ENCODE measurements at regions not wholly inside any gene's neighbourhood (a gene's known extent, or its start where the extent isn't known, plus 50 kb on each side); places are given as distances from the start of the nearest gene placed in this dataset.
"Not testable (repeated sequence)": the region's sequence is repeated elsewhere in the genome, so short reads cannot be mapped to it uniquely, and the experiment has no call there.

- FAIRE-seq, result no peak
Observed at GRCh38 chr4:59630922-59631321, 1569.2 kb upstream of the ADGRL3 start.

GRCh38 chr4:59637596-59637995 lies 1562.5 kb upstream of the ADGRL3 start:
- FAIRE-seq, result no peak

GRCh38 chr4:59643682-59644081 lies 1556.4 kb upstream of the ADGRL3 start:
- no peak for FAIRE-seq

GRCh38 chr4:59644765-59645164 lies 1555.4 kb upstream of the ADGRL3 start:
- FAIRE-seq, result no peak

- no peak for FAIRE-seq
Observed at GRCh38 chr4:59646082-59646481, 1554.0 kb upstream of the ADGRL3 start.

GRCh38 chr4:59647011-59647410 lies 1553.1 kb upstream of the ADGRL3 start:
- no peak for FAIRE-seq

GRCh38 chr4:59647500-59647899 lies 1552.6 kb upstream of the ADGRL3 start:
- FAIRE-seq, result no peak

- no peak for FAIRE-seq
Observed at GRCh38 chr4:59650861-59651260, 1549.3 kb upstream of the ADGRL3 start.

GRCh38 chr4:59655996-59656395 lies 1544.1 kb upstream of the ADGRL3 start:
- no peak for FAIRE-seq

GRCh38 chr4:59664771-59665170 lies 1535.4 kb upstream of the ADGRL3 start:
- no peak for FAIRE-seq

GRCh38 chr4:59666645-59667044 lies 1533.5 kb upstream of the ADGRL3 start:
- FAIRE-seq, result no peak

GRCh38 chr4:59671037-59671436 lies 1529.1 kb upstream of the ADGRL3 start:
- FAIRE-seq, result no peak

- no peak for FAIRE-seq
Observed at GRCh38 chr4:59676389-59676788, 1523.7 kb upstream of the ADGRL3 start.

- FAIRE-seq, result not testable (repeated sequence)
Observed at GRCh38 chr4:59676992-59677391, 1523.1 kb upstream of the ADGRL3 start.

GRCh38 chr4:59685626-59686025 lies 1514.5 kb upstream of the ADGRL3 start:
- no peak for FAIRE-seq

GRCh38 chr4:59689149-59689548 lies 1511.0 kb upstream of the ADGRL3 start:
- FAIRE-seq, result no peak

- no peak for FAIRE-seq
Observed at GRCh38 chr4:59695355-59696053, 1504.6 kb upstream of the ADGRL3 start.

- no peak for FAIRE-seq
Observed at GRCh38 chr4:59698041-59698440, 1502.1 kb upstream of the ADGRL3 start.

GRCh38 chr4:59700651-59701050 lies 1499.5 kb upstream of the ADGRL3 start:
- no peak for FAIRE-seq

- no peak for FAIRE-seq
Observed at GRCh38 chr4:59704616-59705015, 1495.5 kb upstream of the ADGRL3 start.

- FAIRE-seq, result no peak
Observed at GRCh38 chr4:59712470-59712869, 1487.7 kb upstream of the ADGRL3 start.

- not testable (repeated sequence) for FAIRE-seq
Observed at GRCh38 chr4:59724286-59724685, 1475.8 kb upstream of the ADGRL3 start.

GRCh38 chr4:59727745-59728144 lies 1472.4 kb upstream of the ADGRL3 start:
- FAIRE-seq, result no peak

GRCh38 chr4:59728496-59728895 lies 1471.6 kb upstream of the ADGRL3 start:
- FAIRE-seq, result no peak

- FAIRE-seq, result no peak
Observed at GRCh38 chr4:59729321-59729720, 1470.8 kb upstream of the ADGRL3 start.
